Progenitor cell of endocrine pancreas (in vitro differentiated cells): ENCODE measurements at regions not wholly inside any gene's neighbourhood (a gene's known extent, or its start where the extent isn't known, plus 50 kb on each side); places are given as distances from the start of the nearest gene placed in this dataset.

Experiments
- DNase-seq: peaks from one replicate; pipeline ENCODE4 v3.0.0; 2021; ENCODE audit warnings: low spot score; ENCODE audit not compliant: unreplicated experiment
- H3K27ac Mint-ChIP-seq: 2 replicates; pipeline ENCODE4 v1.8.0; 2021; ENCODE audit warnings: mild to moderate bottlenecking, moderate library complexity, mixed read lengths
- H3K27me3 Mint-ChIP-seq: 2 replicates; pipeline ENCODE4 v1.8.0; 2021; ENCODE audit warnings: mixed read lengths
- H3K36me3 Mint-ChIP-seq: 2 replicates; pipeline ENCODE4 v1.8.0; 2022; ENCODE audit warnings: mixed read lengths; ENCODE audit not compliant: insufficient read depth
- H3K4me1 Mint-ChIP-seq: 2 replicates; pipeline ENCODE4 v1.8.0; 2021; ENCODE audit warnings: low read depth, mixed read lengths
- H3K4me3 Mint-ChIP-seq: 2 replicates; pipeline ENCODE4 v1.8.0; 2021; ENCODE audit warnings: low read depth, mild to moderate bottlenecking, moderate library complexity, mixed read lengths
- H3K9me3 Mint-ChIP-seq: 2 replicates; pipeline ENCODE4 v1.8.0; 2021; ENCODE audit warnings: low read depth, mixed read lengths
- CTCF ChIP-seq: fragments of 200-600 bp; sonication (generic); IDR thresholded peaks from one replicate; pipeline ENCODE4 v1.5.0; 2021; ENCODE audit warnings: antibody characterized with exemption, mild to moderate bottlenecking; ENCODE audit not compliant: unreplicated experiment

- no peak for DNase-seq
- H3K4me1 Mint-ChIP-seq: no peaks in the 10 kb centered on the region
- H3K27ac Mint-ChIP-seq: no peak overlapping the region
- TF ChIP-seq CTCF: no peak
- peaks cover 3% of the 10 kb centered on the region for H3K27me3 Mint-ChIP-seq
- no peaks in the 10 kb centered on the region for H3K36me3 Mint-ChIP-seq
- H3K4me3 Mint-ChIP-seq: no peak overlapping the region
- H3K9me3 Mint-ChIP-seq: peaks cover 19% of the 10 kb centered on the region
Measured at GRCh38 chr6:8543714-8544113, 108.4 kb upstream of the SLC35B3 start.

- Mint-ChIP-seq H3K36me3 (no peaks in the 10 kb centered on the region), H3K27me3 (no peaks in the 10 kb centered on the region), H3K27ac (no peak overlapping the region), H3K9me3 (peaks cover 19% of the 10 kb centered on the region), H3K4me3 (no peak overlapping the region), H3K4me1 (no peaks in the 10 kb centered on the region)
- DNase-seq: no peak
- TF ChIP-seq CTCF: peak; percentile 45
Measured at GRCh38 chr6:8539453-8539852, 104.1 kb upstream of the SLC35B3 start.

GRCh38 chr6:8536122-8536521 lies 100.8 kb upstream of the SLC35B3 start:
- no peak overlapping the region for H3K4me3 Mint-ChIP-seq
- H3K9me3 Mint-ChIP-seq: peaks cover 19% of the 10 kb centered on the region
- H3K36me3 Mint-ChIP-seq: no peaks in the 10 kb centered on the region
- peaks cover 7% of the 10 kb centered on the region for H3K4me1 Mint-ChIP-seq
- DNase-seq: no peak
- no peak overlapping the region for H3K27ac Mint-ChIP-seq
- H3K27me3 Mint-ChIP-seq: no peaks in the 10 kb centered on the region
- TF ChIP-seq CTCF: no peak

- H3K27ac Mint-ChIP-seq: no peak overlapping the region
- H3K36me3 Mint-ChIP-seq: no peaks in the 10 kb centered on the region
- no peak for TF ChIP-seq CTCF
Measured at GRCh38 chr6:8535519-8535918, 100.2 kb upstream of the SLC35B3 start.

GRCh38 chr6:8530785-8531435 lies 95.6 kb upstream of the SLC35B3 start:
- Mint-ChIP-seq H3K9me3 (no peaks in the 10 kb centered on the region), H3K27ac (no peak overlapping the region), H3K4me1 (peaks cover 12% of the 10 kb centered on the region), H3K36me3 (no peaks in the 10 kb centered on the region), H3K27me3 (peaks cover 5% of the 10 kb centered on the region), H3K4me3 (no peak overlapping the region)
- no peak for DNase-seq
- TF ChIP-seq CTCF: peak; percentile 19

More at GRCh38 chr6:8535519-8535918, 100.2 kb upstream of the SLC35B3 start:
- no peaks in the 10 kb centered on the region for H3K27me3 Mint-ChIP-seq
- H3K4me3 Mint-ChIP-seq: no peak overlapping the region
- H3K4me1 Mint-ChIP-seq: peaks cover 8% of the 10 kb centered on the region
- H3K9me3 Mint-ChIP-seq: peaks cover 13% of the 10 kb centered on the region
- DNase-seq: no peak
